Medulla oblongata (tissue), 1 donor: ENCODE measurements at regions not wholly inside any gene's neighbourhood (a gene's known extent, or its start where the extent isn't known, plus 50 kb on each side); places are given as distances from the start of the nearest gene placed in this dataset.
"Not testable (repeated sequence)": the region's sequence is repeated elsewhere in the genome, so short reads cannot be mapped to it uniquely, and the experiment has no call there.

Experiments used
- DNase-seq: peaks from one replicate; pipeline ENCODE4 v3.0.0-alpha.2; 2015; ENCODE audit errors: extremely low spot score

GRCh38 chr3:88000853-88001252 lies 58.0 kb downstream of the CGGBP1 start:
- DNase-seq, result peak; percentile 38

- peak; percentile 14 for DNase-seq
Measured at GRCh38 chr3:87997966-87998365, 60.8 kb downstream of the CGGBP1 start.

- DNase-seq, result no peak
Measured at GRCh38 chr3:87997298-87997697, 61.5 kb downstream of the CGGBP1 start.

GRCh38 chr3:87996882-87997281 lies 61.9 kb downstream of the CGGBP1 start:
- no peak for DNase-seq

GRCh38 chr3:87993566-87993965 lies 65.2 kb downstream of the CGGBP1 start:
- no peak for DNase-seq

GRCh38 chr3:87987952-87988351 lies 70.9 kb downstream of the CGGBP1 start:
- no peak for DNase-seq

- DNase-seq, result no peak
Measured at GRCh38 chr3:87982421-87982820, 76.4 kb downstream of the CGGBP1 start.

- DNase-seq, result no peak
Measured at GRCh38 chr3:87979527-87979926, 79.3 kb downstream of the CGGBP1 start.

GRCh38 chr3:87977765-87978164 lies 81.0 kb downstream of the CGGBP1 start:
- DNase-seq, result no peak

GRCh38 chr3:87975716-87976115 lies 83.1 kb downstream of the CGGBP1 start:
- DNase-seq, result no peak

GRCh38 chr3:87973906-87974305 lies 84.9 kb downstream of the CGGBP1 start:
- no peak for DNase-seq

- DNase-seq, result no peak
Measured at GRCh38 chr3:87969620-87970019, 89.2 kb downstream of the CGGBP1 start.

GRCh38 chr3:87968668-87969067 lies 90.1 kb downstream of the CGGBP1 start:
- DNase-seq, result no peak

- DNase-seq, result no peak
Measured at GRCh38 chr3:87958289-87958688, 100.5 kb downstream of the CGGBP1 start.

- no peak for DNase-seq
Measured at GRCh38 chr3:87957575-87957974, 101.2 kb downstream of the CGGBP1 start.

- DNase-seq, result no peak
Measured at GRCh38 chr3:87949879-87950208, 109.0 kb downstream of the CGGBP1 start.

GRCh38 chr3:87949189-87949878 lies 109.5 kb downstream of the CGGBP1 start:
- no peak for DNase-seq

- not testable (repeated sequence) for DNase-seq
Measured at GRCh38 chr3:87946007-87946406, 112.8 kb downstream of the CGGBP1 start.

GRCh38 chr3:87942256-87942655 lies 116.5 kb downstream of the CGGBP1 start:
- not testable (repeated sequence) for DNase-seq

GRCh38 chr3:87924485-87924884 lies 134.3 kb downstream of the CGGBP1 start:
- DNase-seq, result no peak

GRCh38 chr3:87920549-87920948 lies 138.3 kb downstream of the CGGBP1 start:
- DNase-seq, result no peak

- no peak for DNase-seq
Measured at GRCh38 chr3:87901141-87901540, 157.7 kb downstream of the CGGBP1 start.

- DNase-seq, result no peak
Measured at GRCh38 chr3:87900061-87900460, 158.7 kb downstream of the CGGBP1 start.

- no peak for DNase-seq
Measured at GRCh38 chr3:87898971-87899370, 159.8 kb downstream of the CGGBP1 start.
